WTC11 (cell line): ENCODE measurements at regions not wholly inside any gene's neighbourhood (a gene's known extent, or its start where the extent isn't known, plus 50 kb on each side); places are given as distances from the start of the nearest gene placed in this dataset.

ENCODE experiments used
- ATAC-seq: fragments of 200-7000 bp; cut with Tn5 transposase; 2 replicates; pipeline ENCODE4 v1.10.0; 2021; ENCODE audit warnings: mild to moderate bottlenecking, moderate library complexity
- CTCF ChIA-PET: fragments of 300-600 bp; sonication (Branson Sonifier 250); formaldehyde crosslinking; loops from one replicate; lab custom pipeline; 2021; ENCODE audit warnings: antibody characterized with exemption; lab: Charles Lee
- POLR2A ChIA-PET: fragments of 350-600 bp; sonication (Branson Sonifier 250); formaldehyde crosslinking; loops from one replicate; lab custom pipeline; 2021; ENCODE audit warnings: antibody characterized with exemption; lab: Charles Lee
- DNase-seq: peaks from one replicate; pipeline ENCODE4 v3.0.0; 2021; ENCODE audit warnings: low spot score
- H3K27ac Mint-ChIP-seq: 2 replicates; pipeline ENCODE4 v1.8.0; 2021; ENCODE audit warnings: mixed read lengths
- H3K27me3 Mint-ChIP-seq: 2 replicates; pipeline ENCODE4 v1.8.0; 2021; ENCODE audit warnings: low read depth, mild to moderate bottlenecking, moderate library complexity, mixed read lengths
- H3K36me3 Mint-ChIP-seq: 2 replicates; pipeline ENCODE4 v1.8.0; 2021; ENCODE audit warnings: mixed read lengths
- H3K4me1 Mint-ChIP-seq: 2 replicates; pipeline ENCODE4 v1.8.0; 2022; ENCODE audit warnings: mixed read lengths
- H3K4me3 Mint-ChIP-seq: 2 replicates; pipeline ENCODE4 v1.8.0; 2021; ENCODE audit warnings: mild to moderate bottlenecking, moderate library complexity, mixed read lengths
- H3K9me3 Mint-ChIP-seq: 2 replicates; pipeline ENCODE4 v1.8.0; 2021; ENCODE audit warnings: mixed read lengths
- CBFB ChIP-seq: sonication (generic); formaldehyde crosslinking; IDR thresholded peaks from 2 replicates; pipeline ENCODE4 v1.8.1; 2022; ENCODE audit warnings: mild to moderate bottlenecking, low read depth, missing genetic modification reagents
- ERG ChIP-seq: fragments of 250-450 bp; sonication (Bioruptor Pico); IDR thresholded peaks from 2 replicates; pipeline ENCODE4 v1.8.0; 2021; ENCODE audit warnings: mild to moderate bottlenecking
- ETV6 ChIP-seq: sonication (generic); formaldehyde crosslinking; IDR thresholded peaks from 2 replicates; pipeline ENCODE4 v1.8.1; 2022; ENCODE audit warnings: mild to moderate bottlenecking, missing genetic modification reagents
- FOXP4 ChIP-seq: sonication (generic); formaldehyde crosslinking; IDR thresholded peaks from 2 replicates; pipeline ENCODE4 v1.8.0; 2022; ENCODE audit warnings: mild to moderate bottlenecking, missing genetic modification reagents
- GABPB1 ChIP-seq: sonication (generic); formaldehyde crosslinking; IDR thresholded peaks from 2 replicates; pipeline ENCODE4 v1.8.1; 2023; ENCODE audit warnings: mild to moderate bottlenecking, missing genetic modification reagents
- IRF2 ChIP-seq: sonication (generic); formaldehyde crosslinking; IDR thresholded peaks from 2 replicates; pipeline ENCODE4 v1.8.0; 2022; ENCODE audit warnings: low read depth, missing genetic modification reagents, borderline replicate concordance
- NR1H2 ChIP-seq: sonication (generic); formaldehyde crosslinking; IDR thresholded peaks from 2 replicates; pipeline ENCODE4 v1.9.0; 2021; ENCODE audit warnings: mild to moderate bottlenecking, moderate library complexity, missing genetic modification reagents
- PRDM15 ChIP-seq: sonication (generic); formaldehyde crosslinking; IDR thresholded peaks from 2 replicates; pipeline ENCODE4 v1.8.0; 2022; ENCODE audit warnings: missing genetic modification reagents
- PRRX2 ChIP-seq: fragments of 250-450 bp; sonication (Bioruptor Pico); IDR thresholded peaks from 2 replicates; pipeline ENCODE4 v1.8.0; 2021; ENCODE audit warnings: mild to moderate bottlenecking
- SMAD3 ChIP-seq: sonication (generic); formaldehyde crosslinking; IDR thresholded peaks from 2 replicates; pipeline ENCODE4 v1.8.0; 2022; ENCODE audit warnings: missing genetic modification reagents, mild to moderate bottlenecking, borderline replicate concordance
- SMAD4 ChIP-seq: sonication (generic); formaldehyde crosslinking; IDR thresholded peaks from 2 replicates; pipeline ENCODE4 v1.8.0; 2022; ENCODE audit warnings: mild to moderate bottlenecking, missing genetic modification reagents
- SP1 ChIP-seq: sonication (generic); formaldehyde crosslinking; conservative IDR thresholded peaks from 2 replicates; pipeline ENCODE4 v1.8.1; 2022; ENCODE audit warnings: missing genetic modification reagents
- TEAD4 ChIP-seq: sonication (generic); formaldehyde crosslinking; IDR thresholded peaks from 2 replicates; pipeline ENCODE4 v1.8.0; 2022; ENCODE audit warnings: mild to moderate bottlenecking, missing genetic modification reagents
- ZBTB21 ChIP-seq: sonication (generic); formaldehyde crosslinking; IDR thresholded peaks from 2 replicates; pipeline ENCODE4 v1.8.1; 2023; ENCODE audit warnings: mild to moderate bottlenecking, missing genetic modification reagents, borderline replicate concordance
- ZMAT4 ChIP-seq: fragments of 250-450 bp; sonication (Bioruptor Pico); IDR thresholded peaks from 2 replicates; pipeline ENCODE4 v1.9.0; 2021; ENCODE audit warnings: mild to moderate bottlenecking
- ZNF121 ChIP-seq: sonication (generic); formaldehyde crosslinking; IDR thresholded peaks from 2 replicates; pipeline ENCODE4 v1.8.0; 2023; ENCODE audit warnings: missing genetic modification reagents
- ZNF138 ChIP-seq: sonication (generic); formaldehyde crosslinking; conservative IDR thresholded peaks from 2 replicates; pipeline ENCODE4 v1.8.1; 2022; ENCODE audit warnings: mild to moderate bottlenecking, moderate library complexity, missing genetic modification reagents
- ZNF232 ChIP-seq: sonication (generic); formaldehyde crosslinking; IDR thresholded peaks from 2 replicates; pipeline ENCODE4 v1.8.0; 2022; ENCODE audit warnings: mild to moderate bottlenecking, missing genetic modification reagents
- ZNF423 ChIP-seq: fragments of 250-450 bp; sonication (Bioruptor Pico); IDR thresholded peaks from 2 replicates; pipeline ENCODE4 v2.1.2; 2022; ENCODE audit warnings: mild to moderate bottlenecking, moderate library complexity
- TF ChIP-seq, protein P1 (sequence below): sonication (generic); formaldehyde crosslinking; IDR thresholded peaks from 2 replicates; pipeline ENCODE4 v1.8.1; 2023; ENCODE audit warnings: mild to moderate bottlenecking, missing genetic modification reagents, moderate library complexity
- TF ChIP-seq, protein P2 (sequence below): fragments of 250-450 bp; sonication (Bioruptor Pico); IDR thresholded peaks from 2 replicates; pipeline ENCODE4 v2.1.2; 2022; ENCODE audit warnings: mild to moderate bottlenecking, moderate library complexity
- TF ChIP-seq, protein P3 (sequence below): fragments of 250-450 bp; sonication (Bioruptor Pico); IDR thresholded peaks from 2 replicates; pipeline ENCODE4 v1.9.0; 2021; ENCODE audit warnings: mild to moderate bottlenecking
- TF ChIP-seq, protein P4 (sequence below): sonication (generic); formaldehyde crosslinking; conservative IDR thresholded peaks from 2 replicates; pipeline ENCODE4 v1.8.1; 2022; ENCODE audit warnings: mild to moderate bottlenecking, missing genetic modification reagents

GRCh38 chr3:106746286-106746685, 631.0 kb upstream of the CCDC54 start:
- ChIA-PET POLR2A (no interaction called here), CTCF (no interaction called here)
- TF ChIP-seq, protein P1, sequence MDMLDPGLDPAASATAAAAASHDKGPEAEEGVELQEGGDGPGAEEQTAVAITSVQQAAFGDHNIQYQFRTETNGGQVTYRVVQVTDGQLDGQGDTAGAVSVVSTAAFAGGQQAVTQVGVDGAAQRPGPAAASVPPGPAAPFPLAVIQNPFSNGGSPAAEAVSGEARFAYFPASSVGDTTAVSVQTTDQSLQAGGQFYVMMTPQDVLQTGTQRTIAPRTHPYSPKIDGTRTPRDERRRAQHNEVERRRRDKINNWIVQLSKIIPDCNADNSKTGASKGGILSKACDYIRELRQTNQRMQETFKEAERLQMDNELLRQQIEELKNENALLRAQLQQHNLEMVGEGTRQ (CRISPR knock-in tag) = no peak
- TF ChIP-seq, protein P2, sequence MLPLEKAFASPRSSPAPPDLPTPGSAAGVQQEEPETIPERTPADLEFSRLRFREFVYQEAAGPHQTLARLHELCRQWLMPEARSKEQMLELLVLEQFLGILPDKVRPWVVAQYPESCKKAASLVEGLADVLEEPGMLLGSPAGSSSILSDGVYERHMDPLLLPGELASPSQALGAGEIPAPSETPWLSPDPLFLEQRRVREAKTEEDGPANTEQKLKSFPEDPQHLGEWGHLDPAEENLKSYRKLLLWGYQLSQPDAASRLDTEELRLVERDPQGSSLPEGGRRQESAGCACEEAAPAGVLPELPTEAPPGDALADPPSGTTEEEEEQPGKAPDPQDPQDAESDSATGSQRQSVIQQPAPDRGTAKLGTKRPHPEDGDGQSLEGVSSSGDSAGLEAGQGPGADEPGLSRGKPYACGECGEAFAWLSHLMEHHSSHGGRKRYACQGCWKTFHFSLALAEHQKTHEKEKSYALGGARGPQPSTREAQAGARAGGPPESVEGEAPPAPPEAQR (CRISPR knock-in tag) = no peak
- TF ChIP-seq ZBTB21 (CRISPR knock-in tag) (no peak), PRRX2 (CRISPR knock-in tag) (no peak), ZMAT4 (no peak), ZNF121 (CRISPR knock-in tag) (no peak), IRF2 (CRISPR knock-in tag) (no peak), ZNF138 (CRISPR knock-in tag) (no peak), SMAD4 (CRISPR knock-in tag) (no peak), FOXP4 (no peak), SMAD3 (no peak), NR1H2 (CRISPR knock-in tag) (no peak)
- TF ChIP-seq, protein P3, sequence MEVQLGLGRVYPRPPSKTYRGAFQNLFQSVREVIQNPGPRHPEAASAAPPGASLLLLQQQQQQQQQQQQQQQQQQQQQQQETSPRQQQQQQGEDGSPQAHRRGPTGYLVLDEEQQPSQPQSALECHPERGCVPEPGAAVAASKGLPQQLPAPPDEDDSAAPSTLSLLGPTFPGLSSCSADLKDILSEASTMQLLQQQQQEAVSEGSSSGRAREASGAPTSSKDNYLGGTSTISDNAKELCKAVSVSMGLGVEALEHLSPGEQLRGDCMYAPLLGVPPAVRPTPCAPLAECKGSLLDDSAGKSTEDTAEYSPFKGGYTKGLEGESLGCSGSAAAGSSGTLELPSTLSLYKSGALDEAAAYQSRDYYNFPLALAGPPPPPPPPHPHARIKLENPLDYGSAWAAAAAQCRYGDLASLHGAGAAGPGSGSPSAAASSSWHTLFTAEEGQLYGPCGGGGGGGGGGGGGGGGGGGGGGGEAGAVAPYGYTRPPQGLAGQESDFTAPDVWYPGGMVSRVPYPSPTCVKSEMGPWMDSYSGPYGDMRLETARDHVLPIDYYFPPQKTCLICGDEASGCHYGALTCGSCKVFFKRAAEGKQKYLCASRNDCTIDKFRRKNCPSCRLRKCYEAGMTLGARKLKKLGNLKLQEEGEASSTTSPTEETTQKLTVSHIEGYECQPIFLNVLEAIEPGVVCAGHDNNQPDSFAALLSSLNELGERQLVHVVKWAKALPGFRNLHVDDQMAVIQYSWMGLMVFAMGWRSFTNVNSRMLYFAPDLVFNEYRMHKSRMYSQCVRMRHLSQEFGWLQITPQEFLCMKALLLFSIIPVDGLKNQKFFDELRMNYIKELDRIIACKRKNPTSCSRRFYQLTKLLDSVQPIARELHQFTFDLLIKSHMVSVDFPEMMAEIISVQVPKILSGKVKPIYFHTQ (CRISPR knock-in tag) = no peak
- DNase-seq (no peak), ATAC-seq (no peak)
- H3K27ac Mint-ChIP-seq = 0 out of 2 replicates have a peak overlapping the region, but pooled peaks have one; percentile 24
- peaks cover 17% of the 10 kb centered on the region for H3K9me3 Mint-ChIP-seq
- H3K36me3 Mint-ChIP-seq = peaks cover 16% of the 10 kb centered on the region
- no peaks in the 10 kb centered on the region for H3K27me3 Mint-ChIP-seq
- peaks cover 47% of the 10 kb centered on the region for H3K4me1 Mint-ChIP-seq
- no peak overlapping the region for H3K4me3 Mint-ChIP-seq

GRCh38 chr3:106748472-106749262, 628.6 kb upstream of the CCDC54 start:
- H3K9me3 Mint-ChIP-seq = peaks cover 11% of the 10 kb centered on the region
- peaks cover 11% of the 10 kb centered on the region for H3K36me3 Mint-ChIP-seq
- DNase-seq (no peak), ATAC-seq (no peak)
- H3K4me1 Mint-ChIP-seq = peaks cover 35% of the 10 kb centered on the region
- CTCF ChIA-PET = no interaction called here
- H3K27ac Mint-ChIP-seq = peak overlapping the region; percentile 23; the same call in 1 of the 2 replicates
- H3K27me3 Mint-ChIP-seq = no peaks in the 10 kb centered on the region
- no peak overlapping the region for H3K4me3 Mint-ChIP-seq
- POLR2A ChIA-PET = no interaction called here
- TF ChIP-seq IRF2 (CRISPR knock-in tag) (no peak), SP1 (CRISPR knock-in tag) (no peak), GABPB1 (CRISPR knock-in tag) (no peak), ETV6 (CRISPR knock-in tag) (no peak), ERG (CRISPR knock-in tag) (no peak), ZNF232 (CRISPR knock-in tag) (no peak), CBFB (no peak), TEAD4 (CRISPR knock-in tag) (no peak), ZNF423 (no peak), PRDM15 (CRISPR knock-in tag) (no peak)
- TF ChIP-seq, protein P4, sequence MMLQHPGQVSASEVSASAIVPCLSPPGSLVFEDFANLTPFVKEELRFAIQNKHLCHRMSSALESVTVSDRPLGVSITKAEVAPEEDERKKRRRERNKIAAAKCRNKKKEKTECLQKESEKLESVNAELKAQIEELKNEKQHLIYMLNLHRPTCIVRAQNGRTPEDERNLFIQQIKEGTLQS (CRISPR knock-in tag) = no peak
